ENCODE measurements at regions not wholly inside any gene's neighbourhood (a gene's known extent, or its start where the extent isn't known, plus 50 kb on each side); places are given as distances from the start of the nearest gene placed in this dataset.

GRCh38 chr5:172504701-172505402 lies 50.5 kb upstream of the SH3PXD2B start:
- no peaks in the 10 kb centered on the region for H3K9me3 Mint-ChIP-seq
- Histone ChIP-seq H3K4me1 (ENCODE audit: control insufficient read depth, insufficient read depth, low read length) (no peaks in the 10 kb centered on the region), H3K27me3 (ENCODE audit: control insufficient read depth, insufficient read depth, low read length, poor library complexity, severe bottlenecking) (no peaks in the 10 kb centered on the region), H3K9me3 (ENCODE audit: control insufficient read depth, low read length) (no peaks in the 10 kb centered on the region), H3K36me3 (ENCODE audit: control insufficient read depth, insufficient read depth, low read length) (no peaks in the 10 kb centered on the region), H3K4me3 (ENCODE audit: low read length) (no peak overlapping the region), H3K9ac (ENCODE audit: extremely low read depth, low read length, poor library complexity, severe bottlenecking) (no peak overlapping the region), H3K27ac (ENCODE audit: low read depth, low read length) (no peak overlapping the region)
- H3K4me3 Mint-ChIP-seq, result no peak overlapping the region
- H3K4me1 Mint-ChIP-seq, result peaks cover 5% of the 10 kb centered on the region
- H3K27me3 Mint-ChIP-seq (ENCODE audit: insufficient read depth), result peaks cover 10% of the 10 kb centered on the region
- TF ChIP-seq, protein P1, sequence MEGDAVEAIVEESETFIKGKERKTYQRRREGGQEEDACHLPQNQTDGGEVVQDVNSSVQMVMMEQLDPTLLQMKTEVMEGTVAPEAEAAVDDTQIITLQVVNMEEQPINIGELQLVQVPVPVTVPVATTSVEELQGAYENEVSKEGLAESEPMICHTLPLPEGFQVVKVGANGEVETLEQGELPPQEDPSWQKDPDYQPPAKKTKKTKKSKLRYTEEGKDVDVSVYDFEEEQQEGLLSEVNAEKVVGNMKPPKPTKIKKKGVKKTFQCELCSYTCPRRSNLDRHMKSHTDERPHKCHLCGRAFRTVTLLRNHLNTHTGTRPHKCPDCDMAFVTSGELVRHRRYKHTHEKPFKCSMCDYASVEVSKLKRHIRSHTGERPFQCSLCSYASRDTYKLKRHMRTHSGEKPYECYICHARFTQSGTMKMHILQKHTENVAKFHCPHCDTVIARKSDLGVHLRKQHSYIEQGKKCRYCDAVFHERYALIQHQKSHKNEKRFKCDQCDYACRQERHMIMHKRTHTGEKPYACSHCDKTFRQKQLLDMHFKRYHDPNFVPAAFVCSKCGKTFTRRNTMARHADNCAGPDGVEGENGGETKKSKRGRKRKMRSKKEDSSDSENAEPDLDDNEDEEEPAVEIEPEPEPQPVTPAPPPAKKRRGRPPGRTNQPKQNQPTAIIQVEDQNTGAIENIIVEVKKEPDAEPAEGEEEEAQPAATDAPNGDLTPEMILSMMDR (conservative IDR thresholded peaks at IDR 0.05), result no peak
- no peak overlapping the region for H3K27ac Mint-ChIP-seq
- DNase-seq, result peak; percentile 13
- 84 to 93% methylated on average over 3 to 4 of the region's 4 CpGs for WGBS, 2 experiments (ENCODE audit: insufficient coverage in 1 of 2, insufficient read length in 1 of 2)
- H3K36me3 Mint-ChIP-seq (ENCODE audit: low read depth), result no peaks in the 10 kb centered on the region

DNA sequence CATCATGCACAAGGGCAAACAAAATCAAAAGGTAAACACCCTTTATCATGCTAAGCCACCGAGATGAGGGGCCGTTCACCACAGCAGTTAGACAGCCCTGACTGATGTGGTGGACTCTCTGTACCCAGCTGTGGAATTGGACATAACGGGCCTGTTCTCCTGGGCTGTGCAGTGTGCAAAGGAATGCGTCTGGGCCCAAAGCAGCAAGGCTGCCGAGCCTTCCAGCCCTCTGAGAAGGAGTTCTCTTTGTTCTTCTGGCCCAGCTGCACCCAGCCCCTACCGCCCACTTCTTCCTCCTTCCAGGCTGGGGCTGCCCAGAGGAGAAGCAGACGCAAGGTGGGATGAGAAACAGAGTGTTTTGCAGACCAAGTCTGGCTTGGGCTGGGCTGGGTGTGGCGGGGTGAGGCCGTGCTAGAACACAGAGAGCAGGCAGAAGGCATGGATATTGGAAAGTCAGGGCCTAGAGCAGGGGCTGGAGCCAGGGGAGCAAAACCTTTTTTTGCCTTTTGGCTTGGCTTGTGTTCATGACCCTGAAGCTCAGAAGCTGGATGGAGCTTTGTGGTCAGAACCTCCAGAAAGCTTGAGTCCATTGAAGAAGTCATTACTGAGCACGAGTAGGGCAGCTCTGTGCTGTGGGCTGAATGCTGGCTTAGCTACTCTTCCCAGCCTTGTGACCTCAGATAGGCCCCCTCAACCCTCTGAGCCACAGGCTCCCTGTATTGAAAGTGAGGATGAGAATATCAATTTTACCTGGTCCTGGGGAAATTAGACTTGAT lies 49.8 kb upstream of the SH3PXD2B start:
- no peak overlapping the region for H3K4me3 Mint-ChIP-seq
- no peaks in the 10 kb centered on the region for H3K27me3 ChIP-seq (ENCODE audit: control insufficient read depth, insufficient read depth, low read length, poor library complexity, severe bottlenecking)
- no peak overlapping the region for H3K27ac ChIP-seq (ENCODE audit: low read depth, low read length)
- no peaks in the 10 kb centered on the region for H3K4me1 ChIP-seq (ENCODE audit: control insufficient read depth, insufficient read depth, low read length)
- no peak overlapping the region for H3K4me3 ChIP-seq (ENCODE audit: low read length)
- no peaks in the 10 kb centered on the region for H3K36me3 Mint-ChIP-seq (ENCODE audit: low read depth)
- 91 to 94% methylated on average over 5 to 10 of the region's 10 CpGs for WGBS, 2 experiments (ENCODE audit: insufficient coverage in 1 of 2, insufficient read length in 1 of 2)
- H3K27ac Mint-ChIP-seq, result no peak overlapping the region
- no peaks in the 10 kb centered on the region for H3K9me3 Mint-ChIP-seq
- H3K27me3 Mint-ChIP-seq (ENCODE audit: insufficient read depth), result peaks cover 13% of the 10 kb centered on the region
- no peaks in the 10 kb centered on the region for H3K9me3 ChIP-seq (ENCODE audit: control insufficient read depth, low read length)
- TF ChIP-seq, protein P1 (conservative IDR thresholded peaks at IDR 0.05), result no peak
- no peaks in the 10 kb centered on the region for H3K36me3 ChIP-seq (ENCODE audit: control insufficient read depth, insufficient read depth, low read length)
- H3K9ac ChIP-seq (ENCODE audit: extremely low read depth, low read length, poor library complexity, severe bottlenecking), result no peak overlapping the region
- peak; percentile 29 for DNase-seq
- H3K4me1 Mint-ChIP-seq, result peaks cover under 1% of the 10 kb centered on the region
